H1 (cell line): ENCODE measurements at regions not wholly inside any gene's neighbourhood (a gene's known extent, or its start where the extent isn't known, plus 50 kb on each side); places are given as distances from the start of the nearest gene placed in this dataset.

Experiments used
- CTCF ChIA-PET: fragments of 300-600 bp; sonication (Branson Sonifier 250); formaldehyde crosslinking; loops from one replicate; lab custom pipeline; 2021; ENCODE audit not compliant: partially characterized antibody; lab: Charles Lee
- POLR2A ChIA-PET: fragments of 300-600 bp; sonication (Branson Sonifier 250); formaldehyde crosslinking; loops from one replicate; lab custom pipeline; 2021; ENCODE audit warnings: inconsistent platforms; ENCODE audit not compliant: partially characterized antibody; lab: Charles Lee
- DNase-seq, 2 experiments: peaks; one replicate each; pipeline versions ENCODE4 v3.0.0 to v3.0.0-alpha.2; 2010 to 2022; ENCODE audit warnings: low spot score in 2 of 2, low read depth in 1 of 2, mixed read lengths in 1 of 2
- FAIRE-seq: peaks from 2 replicates; lab custom pipeline; 2011; peaks lifted over from hg19 to GRCh38; lab: Jason Lieb, UNC
- H2AFZ ChIP-seq: 2 replicates; pipeline ENCODE4 v1.8.1; 2012; ENCODE audit warnings: low read length, inconsistent platforms
- H2AK5ac ChIP-seq: 2 replicates; pipeline ENCODE4 v1.6.1; 2013; ENCODE audit warnings: low read depth, low read length
- H2BK120ac ChIP-seq: replicated peaks from 2 replicates; pipeline ENCODE3; 2013; ENCODE audit warnings: low read depth, low read length, inconsistent platforms
- H2BK12ac ChIP-seq: 2 replicates; pipeline ENCODE4 v1.6.1; 2013; ENCODE audit warnings: low read depth, low read length
- H2BK15ac ChIP-seq: 2 replicates; pipeline ENCODE4 v1.6.1; 2013; ENCODE audit warnings: low read length
- H2BK20ac ChIP-seq: 2 replicates; pipeline ENCODE4 v1.6.1; 2013; ENCODE audit warnings: low read length
- H2BK5ac ChIP-seq: 2 replicates; pipeline ENCODE4 v1.6.1; 2013; ENCODE audit warnings: low read depth, low read length
- H3K14ac ChIP-seq: 2 replicates; pipeline ENCODE4 v1.6.1; 2013; ENCODE audit warnings: inconsistent platforms; ENCODE audit not compliant: insufficient read length
- H3K18ac ChIP-seq: 2 replicates; pipeline ENCODE4 v1.6.1; 2013; ENCODE audit warnings: low read length; ENCODE audit errors: extremely low read depth
- H3K23ac ChIP-seq: 2 replicates; pipeline ENCODE4 v1.6.1; 2013; ENCODE audit warnings: inconsistent platforms; ENCODE audit not compliant: insufficient read length
- H3K23me2 ChIP-seq: 2 replicates; pipeline ENCODE4 v1.6.1; 2013; ENCODE audit warnings: low read depth, low read length
- H3K27ac ChIP-seq: 2 replicates; pipeline ENCODE4 v1.6.1; 2011; ENCODE audit warnings: low read depth, low read length, inconsistent platforms
- H3K27me3 ChIP-seq, 4 experiments: replicated peaks in 1 of 4; 1 replicate in 1 of 4; 2 replicates in 3 of 4; pipeline versions ENCODE4 v1.6.1 to v1.8.1; 2011 to 2013; ENCODE audit warnings: low read length in 3 of 4, mild to moderate bottlenecking in 3 of 4, inconsistent platforms in 2 of 4, mixed read lengths in 2 of 4, moderate library complexity in 1 of 4; ENCODE audit not compliant: control insufficient read depth in 3 of 4, insufficient read depth in 3 of 4; ENCODE audit errors: extremely low read depth in 1 of 4
- H3K36me3 ChIP-seq, 4 experiments: 2 replicates each; pipeline versions ENCODE4 v1.6.1 to v1.8.1; 2011 to 2013; ENCODE audit warnings: mild to moderate bottlenecking in 4 of 4, low read length in 3 of 4, moderate library complexity in 2 of 4, control low read depth in 1 of 4, inconsistent platforms in 1 of 4; ENCODE audit not compliant: insufficient read depth in 4 of 4, control insufficient read depth in 2 of 4
- H3K4ac ChIP-seq: replicated peaks from 2 replicates; pipeline ENCODE3; 2013; ENCODE audit warnings: low read length, low read depth, mixed read lengths, inconsistent platforms; ENCODE audit not compliant: insufficient read length
- H3K4me1 ChIP-seq, 4 experiments: replicated peaks in 1 of 4; 1 replicate in 1 of 4; 2 replicates in 3 of 4; pipeline versions ENCODE4 v1.6.1 to v1.8.1; 2011 to 2013; ENCODE audit warnings: low read length in 3 of 4, inconsistent platforms in 2 of 4, mixed read lengths in 1 of 4; ENCODE audit not compliant: insufficient read depth in 4 of 4, control insufficient read depth in 3 of 4
- H3K4me2 ChIP-seq, 2 experiments: 2 replicates each; pipeline versions ENCODE4 v1.6.1 to v1.8.1; 2011 to 2013; ENCODE audit warnings: low read depth in 2 of 2, low read length in 2 of 2, control low read depth in 1 of 2, inconsistent platforms in 1 of 2, mild to moderate bottlenecking in 1 of 2; ENCODE audit not compliant: insufficient read depth in 1 of 2
- H3K4me3 ChIP-seq, 4 experiments: fragments of 200-600, 300-600 bp in 1 of 4; sonication (generic), shearing (Covaris generic), sonication (Bioruptor Twin) in 1 of 4; 2 replicates each; pipeline versions ENCODE4 v1.5.1 to v1.8.1; 2011 to 2016; ENCODE audit warnings: low read length in 4 of 4, low read depth in 3 of 4, control low read depth in 2 of 4, inconsistent platforms in 2 of 4, mild to moderate bottlenecking in 2 of 4, mixed read lengths in 1 of 4, moderate library complexity in 1 of 4; ENCODE audit not compliant: insufficient read depth in 2 of 4; ENCODE audit errors: extremely low read depth in 1 of 4
- H3K56ac ChIP-seq: replicated peaks from 2 replicates; pipeline ENCODE3; 2013; ENCODE audit warnings: low read depth, mild to moderate bottlenecking, mixed read lengths, low read length, inconsistent platforms; ENCODE audit not compliant: insufficient read length
- H3K79me1 ChIP-seq: 2 replicates; pipeline ENCODE4 v1.6.1; 2013; ENCODE audit warnings: low read depth, low read length, control low read depth
- H3K79me2 ChIP-seq, 2 experiments: 2 replicates each; pipeline versions ENCODE4 v1.6.1 to v1.8.1; 2012 to 2013; ENCODE audit warnings: low read length in 2 of 2, mild to moderate bottlenecking in 2 of 2, inconsistent platforms in 1 of 2; ENCODE audit not compliant: insufficient read depth in 2 of 2, control insufficient read depth in 1 of 2
- H3K9ac ChIP-seq, 4 experiments: replicated peaks in 1 of 4; 1 replicate in 1 of 4; 2 replicates in 3 of 4; pipeline versions ENCODE4 v1.6.1 to v1.8.1; 2011 to 2013; ENCODE audit warnings: low read depth in 3 of 4, low read length in 3 of 4, control low read depth in 2 of 4, mild to moderate bottlenecking in 2 of 4, moderate library complexity in 2 of 4, inconsistent platforms in 1 of 4; ENCODE audit errors: extremely low read depth in 1 of 4
- H3K9me3 ChIP-seq, 2 experiments: 2 replicates each; pipeline versions ENCODE4 v1.6.1 to v1.8.1; 2012 to 2013; ENCODE audit warnings: mild to moderate bottlenecking in 2 of 2, moderate library complexity in 2 of 2, control low read depth in 1 of 2, inconsistent platforms in 1 of 2, low read depth in 1 of 2, low read length in 1 of 2, mixed read lengths in 1 of 2; ENCODE audit not compliant: insufficient read depth in 2 of 2
- H4K20me1 ChIP-seq, 2 experiments: replicated peaks in 1 of 2; 2 replicates each; pipeline versions ENCODE3 to v1.8.1; 2011 to 2013; ENCODE audit warnings: inconsistent platforms in 2 of 2, low read length in 2 of 2, mild to moderate bottlenecking in 1 of 2; ENCODE audit not compliant: insufficient read depth in 2 of 2, control insufficient read depth in 1 of 2
- H4K5ac ChIP-seq: 2 replicates; pipeline ENCODE4 v1.6.1; 2013; ENCODE audit warnings: low read length, low read depth, mixed read lengths, inconsistent platforms; ENCODE audit not compliant: insufficient read length
- H4K8ac ChIP-seq: 2 replicates; pipeline ENCODE4 v1.8.0; 2013; ENCODE audit warnings: mild to moderate bottlenecking, moderate library complexity, low read length, inconsistent platforms; ENCODE audit not compliant: insufficient read depth; ENCODE audit errors: extremely low read depth
- H4K91ac ChIP-seq: replicated peaks from 2 replicates; pipeline ENCODE3; 2013; ENCODE audit warnings: low read length, mixed read lengths, inconsistent platforms; ENCODE audit not compliant: insufficient read length
- EGR1 ChIP-seq: IDR thresholded peaks from 2 replicates; pipeline ENCODE4 v1.6.1; 2011; ENCODE audit warnings: low read depth, low read length, borderline replicate concordance
- NANOG ChIP-seq: IDR thresholded peaks from 2 replicates; pipeline ENCODE4 v1.6.1; 2011; ENCODE audit warnings: low read length, low read depth, mild to moderate bottlenecking, inconsistent platforms; ENCODE audit not compliant: insufficient read depth, poor library complexity, severe bottlenecking
- POLR2A ChIP-seq, 2 experiments: IDR thresholded peaks; 1 replicate in 1 of 2; 2 replicates in 1 of 2; pipeline ENCODE4 v1.6.1; 2011; ENCODE audit warnings: low read depth in 2 of 2, low read length in 2 of 2, mild to moderate bottlenecking in 2 of 2; ENCODE audit errors: control extremely low read depth in 1 of 2
- SUZ12 ChIP-seq: fragments of 200-600 bp; sonication (generic); IDR thresholded peaks from 2 replicates; pipeline ENCODE4 v1.6.1; 2012; ENCODE audit warnings: mild to moderate bottlenecking, inconsistent platforms, low read length, moderate library complexity, mixed read lengths
- TAF7 ChIP-seq: optimal IDR thresholded peaks from 2 replicates; pipeline ENCODE3; 2011; ENCODE audit warnings: low read depth, mild to moderate bottlenecking, inconsistent platforms, low read length, moderate library complexity, borderline replicate concordance
- TCF12 ChIP-seq: IDR thresholded peaks from 2 replicates; pipeline ENCODE4 v1.6.1; 2011; ENCODE audit warnings: low read depth, mild to moderate bottlenecking, low read length
- WGBS, 2 experiments: shearing (Covaris generic) in 1 of 2; methylation state at CpG; one replicate each; pipeline versions ENCODE4 v1.1.6 to v1.1.7; 2013 to 2015; ENCODE audit warnings: low lambda C conversion rate in 2 of 2, mixed read lengths in 2 of 2, inconsistent platforms in 1 of 2, low coverage in 1 of 2, missing lambda C conversion rate in 1 of 2; ENCODE audit not compliant: insufficient replicate concordance in 2 of 2, insufficient coverage in 1 of 2, insufficient read length in 1 of 2; ENCODE audit errors: extremely low coverage in 1 of 2, missing lambda C conversion rate in 1 of 2; 5-methylcytosine and 5-hydroxymethylcytosine counted together
- TF ChIP-seq, protein P1 (sequence below), 3 experiments: IDR thresholded peaks; 1 replicate in 2 of 3; 2 replicates in 1 of 3; pipeline versions ENCODE4 v1.5.1 to v1.6.1; 2011; ENCODE audit warnings: low read length in 3 of 3, mild to moderate bottlenecking in 3 of 3, inconsistent platforms in 2 of 3, low read depth in 1 of 3, moderate library complexity in 1 of 3; ENCODE audit not compliant: insufficient read depth in 1 of 3; ENCODE audit errors: control extremely low read depth in 1 of 3

GRCh38 chr4:23365871-23366556 lies 523.8 kb downstream of the PPARGC1A start:
- Histone ChIP-seq H3K18ac (no peak overlapping the region), H3K14ac (no peak overlapping the region), H3K36me3 (no peaks in the 10 kb centered on the region), H3K4me3 (no peak overlapping the region), H3K4ac (no peak overlapping the region), H3K9me3 (no peaks in the 10 kb centered on the region), H4K8ac (no peak overlapping the region), H3K4me1 (peaks cover 0 to 4% (median 1%) of the 10 kb centered on the region in 4 experiments; a peak in 3 of 7 replicates), H3K23me2 (no peaks in the 10 kb centered on the region), H3K9ac (no peak overlapping the region), H2BK20ac (no peak overlapping the region), H2BK120ac (no peak overlapping the region), H2BK5ac (no peak overlapping the region), H2AK5ac (no peak overlapping the region), H3K56ac (no peak overlapping the region), H2AFZ (no peak overlapping the region), H4K91ac (no peak overlapping the region), H3K79me2 (no peaks in the 10 kb centered on the region), H2BK12ac (no peak overlapping the region), H3K79me1 (no peaks in the 10 kb centered on the region), H3K27me3 (no peaks in the 10 kb centered on the region), H4K5ac (no peak overlapping the region), H3K23ac (no peak overlapping the region), H2BK15ac (no peak overlapping the region), H3K4me2 (no peak overlapping the region), H3K27ac (no peak overlapping the region), H4K20me1 (no peaks in the 10 kb centered on the region)
- ChIA-PET POLR2A (no interaction called here), CTCF (interaction anchor here (3.2 kb wide), 1 partner anchor 248 kb away, joined by 17 read pairs; no protein-coding TSS in a partner anchor)
- DNase-seq (no peak), FAIRE-seq (no peak)
- no peak for TF ChIP-seq SUZ12
- no peak for TF ChIP-seq NANOG
- TF ChIP-seq TAF7: no peak
- no peak for TF ChIP-seq POLR2A (IDR thresholded peaks at IDR 0.05; ENCODE audit: control extremely low read depth in 1 of 2, low read depth in 2 of 2, low read length in 2 of 2)
- no peak for TF ChIP-seq EGR1
- TF ChIP-seq TCF12: no peak
- TF ChIP-seq, protein P1, sequence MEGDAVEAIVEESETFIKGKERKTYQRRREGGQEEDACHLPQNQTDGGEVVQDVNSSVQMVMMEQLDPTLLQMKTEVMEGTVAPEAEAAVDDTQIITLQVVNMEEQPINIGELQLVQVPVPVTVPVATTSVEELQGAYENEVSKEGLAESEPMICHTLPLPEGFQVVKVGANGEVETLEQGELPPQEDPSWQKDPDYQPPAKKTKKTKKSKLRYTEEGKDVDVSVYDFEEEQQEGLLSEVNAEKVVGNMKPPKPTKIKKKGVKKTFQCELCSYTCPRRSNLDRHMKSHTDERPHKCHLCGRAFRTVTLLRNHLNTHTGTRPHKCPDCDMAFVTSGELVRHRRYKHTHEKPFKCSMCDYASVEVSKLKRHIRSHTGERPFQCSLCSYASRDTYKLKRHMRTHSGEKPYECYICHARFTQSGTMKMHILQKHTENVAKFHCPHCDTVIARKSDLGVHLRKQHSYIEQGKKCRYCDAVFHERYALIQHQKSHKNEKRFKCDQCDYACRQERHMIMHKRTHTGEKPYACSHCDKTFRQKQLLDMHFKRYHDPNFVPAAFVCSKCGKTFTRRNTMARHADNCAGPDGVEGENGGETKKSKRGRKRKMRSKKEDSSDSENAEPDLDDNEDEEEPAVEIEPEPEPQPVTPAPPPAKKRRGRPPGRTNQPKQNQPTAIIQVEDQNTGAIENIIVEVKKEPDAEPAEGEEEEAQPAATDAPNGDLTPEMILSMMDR (IDR thresholded peaks at IDR 0.05; ENCODE audit: control extremely low read depth in 1 of 3, insufficient read depth in 1 of 3, low read depth in 1 of 3, low read length in 3 of 3): no peak
- WGBS, 2 experiments: 95% methylated on average over 2 of the region's 2 CpGs; no CpG with 5 or more reads in 1 of the 2 experiments
